ENCODE measurements at regions not wholly inside any gene's neighbourhood (a gene's known extent, or its start where the extent isn't known, plus 50 kb on each side); places are given as distances from the start of the nearest gene placed in this dataset.

GRCh38 chr10:36437367-36437766 lies 688.0 kb upstream of the ANKRD30A start:
- H3K27me3 ChIP-seq: no peaks in the 10 kb centered on the region
- no peak overlapping the region for H3K4me3 ChIP-seq
- H3K36me3 ChIP-seq: no peaks in the 10 kb centered on the region
- H3K9me3 ChIP-seq: no peaks in the 10 kb centered on the region
- H3K4me1 ChIP-seq: no peaks in the 10 kb centered on the region
- H3K27ac ChIP-seq: no peak overlapping the region
- TF ChIP-seq POLR2A (IDR thresholded peaks at IDR 0.05) (no peak), CTCF (IDR thresholded peaks at IDR 0.05) (no peak), EP300 (IDR thresholded peaks at IDR 0.05) (no peak), POLR2AphosphoS5 (IDR thresholded peaks at IDR 0.05) (no peak)
- DNase-seq: no peak
- ATAC-seq (ENCODE audit: low FRiP score in 2 of 2): no peak
- WGBS, 2 donors: 80 to 90% methylated on average over 3 of the region's 3 CpGs

- Histone ChIP-seq H3K27me3 (no peaks in the 10 kb centered on the region), H3K4me1 (no peaks in the 10 kb centered on the region), H3K9me3 (no peaks in the 10 kb centered on the region), H3K36me3 (no peaks in the 10 kb centered on the region), H3K4me3 (no peak overlapping the region), H3K27ac (no peak overlapping the region)
- ATAC-seq (ENCODE audit: low FRiP score in 2 of 2) (no peak), DNase-seq (no peak)
- 77 to 91% methylated on average over 2 of the region's 2 CpGs for whole genome bisulfite sequencing, 2 donors
- TF ChIP-seq POLR2AphosphoS5 (IDR thresholded peaks at IDR 0.05) (no peak), POLR2A (IDR thresholded peaks at IDR 0.05) (no peak), EP300 (IDR thresholded peaks at IDR 0.05) (no peak), CTCF (IDR thresholded peaks at IDR 0.05) (no peak)
Measured at GRCh38 chr10:36428507-36428906, 696.9 kb upstream of the ANKRD30A start.

GRCh38 chr10:36425131-36425797 lies 700.1 kb upstream of the ANKRD30A start:
- Histone ChIP-seq H3K4me3 (no peak overlapping the region), H3K9me3 (no peaks in the 10 kb centered on the region), H3K4me1 (no peaks in the 10 kb centered on the region), H3K27me3 (no peaks in the 10 kb centered on the region), H3K27ac (no peak overlapping the region), H3K36me3 (no peaks in the 10 kb centered on the region)
- DNase-seq (no peak), ATAC-seq (ENCODE audit: low FRiP score in 2 of 2) (no peak)
- TF ChIP-seq CTCF (IDR thresholded peaks at IDR 0.05) (no peak), POLR2A (IDR thresholded peaks at IDR 0.05) (no peak), POLR2AphosphoS5 (IDR thresholded peaks at IDR 0.05) (no peak), EP300 (IDR thresholded peaks at IDR 0.05) (no peak)

GRCh38 chr10:36424502-36424901 lies 700.9 kb upstream of the ANKRD30A start:
- WGBS, 2 donors: 82 to 98% methylated on average over 2 of the region's 2 CpGs
- no peak overlapping the region for H3K27ac ChIP-seq
- TF ChIP-seq POLR2A (IDR thresholded peaks at IDR 0.05) (no peak), POLR2AphosphoS5 (IDR thresholded peaks at IDR 0.05) (no peak), CTCF (IDR thresholded peaks at IDR 0.05) (no peak), EP300 (IDR thresholded peaks at IDR 0.05) (no peak)
- H3K9me3 ChIP-seq: no peaks in the 10 kb centered on the region
- no peaks in the 10 kb centered on the region for H3K36me3 ChIP-seq
- DNase-seq (no peak), ATAC-seq (ENCODE audit: low FRiP score in 2 of 2) (no peak)
- no peak overlapping the region for H3K4me3 ChIP-seq
- no peaks in the 10 kb centered on the region for H3K4me1 ChIP-seq
- H3K27me3 ChIP-seq: no peaks in the 10 kb centered on the region

GRCh38 chr10:36423821-36424248 lies 701.6 kb upstream of the ANKRD30A start:
- no peaks in the 10 kb centered on the region for H3K27me3 ChIP-seq
- ATAC-seq (ENCODE audit: low FRiP score in 2 of 2) (no peak), DNase-seq (no peak)
- no peaks in the 10 kb centered on the region for H3K36me3 ChIP-seq
- H3K27ac ChIP-seq: no peak overlapping the region
- H3K4me1 ChIP-seq: no peaks in the 10 kb centered on the region
- 53 to 74% methylated on average over 3 of the region's 3 CpGs for WGBS, 2 donors
- H3K4me3 ChIP-seq: no peak overlapping the region
- H3K9me3 ChIP-seq: no peaks in the 10 kb centered on the region
- TF ChIP-seq CTCF (IDR thresholded peaks at IDR 0.05) (no peak), EP300 (IDR thresholded peaks at IDR 0.05) (no peak), POLR2A (IDR thresholded peaks at IDR 0.05) (no peak), POLR2AphosphoS5 (IDR thresholded peaks at IDR 0.05) (no peak)

All from upper lobe of left lung (tissue), 6 donors.